ENCODE measurements at regions not wholly inside any gene's neighbourhood (a gene's known extent, or its start where the extent isn't known, plus 50 kb on each side); places are given as distances from the start of the nearest gene placed in this dataset.

- no peak for TF ChIP-seq EZH2 (IDR thresholded peaks at IDR 0.05; ENCODE audit: low read depth, low read length, severe bottlenecking)
- no peak for TF ChIP-seq SAP30 (IDR thresholded peaks at IDR 0.05; ENCODE audit: insufficient read depth, insufficient replicate concordance, low read length)
- no peak for TF ChIP-seq CTCF (IDR thresholded peaks at IDR 0.05; ENCODE audit: control extremely low read depth in 1 of 3, insufficient read depth in 1 of 3, low read depth in 1 of 3, low read length in 3 of 3)
- no peak for TF ChIP-seq POLR2A (IDR thresholded peaks at IDR 0.05; ENCODE audit: control extremely low read depth in 1 of 2, low read depth in 2 of 2, low read length in 2 of 2)
- TF ChIP-seq RFX5 (IDR thresholded peaks at IDR 0.05; ENCODE audit: borderline replicate concordance, low read depth, low read length): no peak
- no peak for TF ChIP-seq CEBPB (IDR thresholded peaks at IDR 0.05; ENCODE audit: low read depth, low read length)
- no peak for TF ChIP-seq SIX5 (IDR thresholded peaks at IDR 0.05; ENCODE audit: low read depth, low read length)
- no peak for TF ChIP-seq RAD21 (IDR thresholded peaks at IDR 0.05 in 1 of 2, conservative IDR thresholded peaks at IDR 0.05 in 1 of 2; ENCODE audit: low read depth in 2 of 2, low read length in 2 of 2)
- no peak for TF ChIP-seq POLR2AphosphoS5 (IDR thresholded peaks at IDR 0.05; ENCODE audit: low read depth, low read length)
- TF ChIP-seq, protein P1, sequence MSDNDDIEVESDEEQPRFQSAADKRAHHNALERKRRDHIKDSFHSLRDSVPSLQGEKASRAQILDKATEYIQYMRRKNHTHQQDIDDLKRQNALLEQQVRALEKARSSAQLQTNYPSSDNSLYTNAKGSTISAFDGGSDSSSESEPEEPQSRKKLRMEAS (IDR thresholded peaks at IDR 0.05): no peak
- TF ChIP-seq RNF2 (IDR thresholded peaks at IDR 0.05; ENCODE audit: borderline replicate concordance, low read depth, low read length, missing control alignments, poor library complexity, severe bottlenecking): no peak
Measured at GRCh38 chr4:147219145-147219544, 261.8 kb upstream of the EDNRA start.
